Neutrophil (primary cell): ENCODE measurements at regions not wholly inside any gene's neighbourhood (a gene's known extent, or its start where the extent isn't known, plus 50 kb on each side); places are given as distances from the start of the nearest gene placed in this dataset.

Source experiments
- H3K27ac ChIP-seq: fragments of 200-600 bp; sonication (generic); 2 replicates; pipeline ENCODE4 v1.5.1; 2016; ENCODE audit warnings: mild to moderate bottlenecking, moderate library complexity
- H3K27me3 ChIP-seq: fragments of 200-600 bp; sonication (generic); 2 replicates; pipeline ENCODE4 v1.6.0; 2016; ENCODE audit warnings: mild to moderate bottlenecking
- H3K36me3 ChIP-seq: fragments of 200-600 bp; sonication (generic); 2 replicates; pipeline ENCODE4 v1.5.1; 2017
- H3K4me1 ChIP-seq, 2 experiments: fragments of 200-600 bp in 1 of 2; sonication (generic) in 1 of 2; 1 replicate in 1 of 2; 2 replicates in 1 of 2; pipeline versions ENCODE4 v1.5.1 to v1.6.1; 2013 to 2016; ENCODE audit warnings: low read depth in 1 of 2, low read length in 1 of 2, mild to moderate bottlenecking in 1 of 2, moderate library complexity in 1 of 2; ENCODE audit not compliant: control insufficient read depth in 1 of 2, insufficient read depth in 1 of 2
- H3K4me3 ChIP-seq, 2 experiments: fragments of 200-600 bp in 1 of 2; sonication (generic) in 1 of 2; 1 replicate in 1 of 2; 2 replicates in 1 of 2; pipeline ENCODE4 v1.5.1; 2013 to 2016; ENCODE audit warnings: low read depth in 1 of 2, low read length in 1 of 2, mild to moderate bottlenecking in 1 of 2, moderate library complexity in 1 of 2
- H3K9me3 ChIP-seq: fragments of 200-600 bp; sonication (generic); 2 replicates; pipeline ENCODE4 v1.5.1; 2016
- CTCF ChIP-seq: fragments of 200-600 bp; sonication (generic); IDR thresholded peaks from 2 replicates; pipeline ENCODE4 v1.5.1; 2016; ENCODE audit warnings: antibody characterized with exemption

DNA sequence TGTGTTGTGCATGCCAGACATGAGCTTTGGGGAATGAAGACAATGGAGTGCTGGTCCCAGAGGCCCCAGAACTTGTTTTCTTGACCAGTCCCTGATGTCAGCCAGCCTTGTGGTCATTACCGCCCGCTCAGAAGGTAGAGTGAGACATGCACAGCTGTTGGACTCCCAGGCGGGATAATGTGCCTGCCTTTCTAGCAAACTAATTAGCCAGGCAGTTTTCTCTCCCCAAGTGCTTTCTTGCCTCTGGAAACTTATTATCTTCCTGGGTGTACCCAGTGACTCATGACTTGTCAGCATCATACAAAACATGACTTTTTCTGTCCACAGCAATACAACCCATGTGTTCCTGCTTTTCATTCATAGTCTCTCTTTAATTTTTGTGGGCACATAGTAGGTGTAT is 131.1 kb downstream of the RMI1 start:
- Histone ChIP-seq H3K4me1 (no peaks in the 10 kb centered on the region), H3K9me3 (no peaks in the 10 kb centered on the region), H3K27me3 (peaks cover 45% of the 10 kb centered on the region), H3K36me3 (no peaks in the 10 kb centered on the region), H3K27ac (no peak overlapping the region), H3K4me3 (no peak overlapping the region)
- no peak for TF ChIP-seq CTCF

GRCh38 chr9:84121991-84122523 is 141.5 kb downstream of the RMI1 start:
- H3K4me1 ChIP-seq, result no peaks in the 10 kb centered on the region
- no peak overlapping the region for H3K27ac ChIP-seq
- no peaks in the 10 kb centered on the region for H3K9me3 ChIP-seq
- H3K4me3 ChIP-seq, result no peak overlapping the region
- H3K36me3 ChIP-seq, result no peaks in the 10 kb centered on the region
- TF ChIP-seq CTCF, result no peak
- peaks cover 9% of the 10 kb centered on the region for H3K27me3 ChIP-seq

DNA sequence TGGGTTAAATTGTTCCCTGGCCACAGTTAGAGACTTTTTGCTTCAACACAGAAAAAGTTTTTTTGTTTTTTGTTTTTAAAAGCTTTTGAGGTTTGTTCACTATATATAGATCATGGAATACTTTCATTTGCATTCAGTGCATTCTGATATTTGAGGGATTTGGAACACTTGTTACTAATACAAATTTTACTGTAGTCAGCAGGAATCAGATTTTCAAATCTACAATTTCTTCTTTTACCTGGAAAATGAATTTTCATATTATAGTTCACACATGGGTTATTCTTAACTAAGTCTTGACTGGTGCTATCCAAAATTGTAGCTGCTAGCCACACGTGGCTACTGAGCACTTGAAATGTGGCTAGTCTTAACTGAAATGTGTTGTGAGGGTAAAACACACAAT is 142.0 kb downstream of the RMI1 start:
- Histone ChIP-seq H3K4me1 (no peaks in the 10 kb centered on the region), H3K27me3 (peaks cover 9% of the 10 kb centered on the region), H3K27ac (no peak overlapping the region), H3K9me3 (no peaks in the 10 kb centered on the region), H3K36me3 (no peaks in the 10 kb centered on the region), H3K4me3 (no peak overlapping the region)
- no peak for TF ChIP-seq CTCF

DNA sequence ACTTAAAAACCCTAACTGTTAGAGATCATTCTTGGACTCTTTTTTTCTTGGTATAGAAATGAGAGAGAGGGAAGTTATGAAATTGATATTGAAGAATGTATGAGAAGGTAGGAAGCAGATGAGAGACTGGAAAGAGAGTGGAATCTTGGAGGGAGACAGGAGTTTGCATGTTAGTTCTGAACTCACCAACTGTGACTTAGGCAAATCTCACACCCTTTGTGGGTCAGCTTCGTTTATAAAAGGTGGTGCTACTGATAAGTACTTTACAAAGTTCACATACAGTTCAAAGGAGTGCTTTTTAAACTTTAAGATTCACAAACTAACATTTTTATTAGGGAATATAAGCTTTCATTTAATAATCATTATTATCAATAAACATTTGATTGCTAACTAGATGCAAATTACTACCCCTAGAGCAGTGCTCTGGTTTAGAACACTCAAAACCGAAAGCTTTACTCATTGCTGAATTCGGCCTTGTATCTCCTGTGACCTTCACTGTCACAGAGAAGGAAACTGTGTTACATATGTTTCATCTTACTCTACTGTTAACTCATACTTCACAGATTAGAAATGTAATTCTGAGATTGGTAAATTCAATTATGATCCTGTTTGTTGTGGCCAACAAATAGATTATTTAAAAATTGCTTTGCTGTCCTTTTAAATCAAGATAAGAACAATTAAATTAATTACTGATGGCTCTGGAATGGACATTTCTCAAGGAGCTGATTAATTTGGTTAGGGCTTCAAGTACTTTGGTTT is 143.2 kb downstream of the RMI1 start:
- Histone ChIP-seq H3K27ac (no peak overlapping the region), H3K4me1 (no peaks in the 10 kb centered on the region), H3K9me3 (no peaks in the 10 kb centered on the region), H3K36me3 (no peaks in the 10 kb centered on the region), H3K4me3 (no peak overlapping the region), H3K27me3 (peaks cover 15% of the 10 kb centered on the region)
- TF ChIP-seq CTCF, result no peak

GRCh38 chr9:84125046-84125445 is 144.4 kb downstream of the RMI1 start:
- no peak for TF ChIP-seq CTCF
- no peaks in the 10 kb centered on the region for H3K9me3 ChIP-seq
- H3K36me3 ChIP-seq, result no peaks in the 10 kb centered on the region
- H3K4me1 ChIP-seq, result no peaks in the 10 kb centered on the region
- no peak overlapping the region for H3K27ac ChIP-seq
- H3K27me3 ChIP-seq, result peaks cover 15% of the 10 kb centered on the region
- H3K4me3 ChIP-seq, result no peak overlapping the region
